Nephron progenitor cell (in vitro differentiated cells): ENCODE measurements at regions not wholly inside any gene's neighbourhood (a gene's known extent, or its start where the extent isn't known, plus 50 kb on each side); places are given as distances from the start of the nearest gene placed in this dataset.

ENCODE experiments used
- DNase-seq: peaks from one replicate; pipeline ENCODE4 v3.0.0; 2021
- H3K27ac Mint-ChIP-seq: 2 replicates; pipeline ENCODE4 v1.8.0; 2021; ENCODE audit warnings: mild to moderate bottlenecking, moderate library complexity, mixed read lengths
- H3K27me3 Mint-ChIP-seq: 2 replicates; pipeline ENCODE4 v1.8.0; 2021; ENCODE audit warnings: mild to moderate bottlenecking, low read depth, mixed read lengths; ENCODE audit not compliant: poor library complexity
- H3K36me3 Mint-ChIP-seq: 2 replicates; pipeline ENCODE4 v1.8.0; 2021; ENCODE audit warnings: low read depth, mixed read lengths
- H3K4me1 Mint-ChIP-seq: 2 replicates; pipeline ENCODE4 v1.8.0; 2021; ENCODE audit warnings: mixed read lengths
- H3K4me3 Mint-ChIP-seq: 2 replicates; pipeline ENCODE4 v1.8.0; 2021; ENCODE audit warnings: mild to moderate bottlenecking, moderate library complexity, mixed read lengths
- H3K9me3 Mint-ChIP-seq: 2 replicates; pipeline ENCODE4 v1.8.0; 2021; ENCODE audit warnings: mild to moderate bottlenecking, moderate library complexity, mixed read lengths
- TF ChIP-seq, protein P1 (sequence below): fragments of 200-600 bp; sonication (generic); IDR thresholded peaks from 2 replicates; pipeline ENCODE4 v1.5.0; 2021; ENCODE audit warnings: antibody characterized with exemption

DNA sequence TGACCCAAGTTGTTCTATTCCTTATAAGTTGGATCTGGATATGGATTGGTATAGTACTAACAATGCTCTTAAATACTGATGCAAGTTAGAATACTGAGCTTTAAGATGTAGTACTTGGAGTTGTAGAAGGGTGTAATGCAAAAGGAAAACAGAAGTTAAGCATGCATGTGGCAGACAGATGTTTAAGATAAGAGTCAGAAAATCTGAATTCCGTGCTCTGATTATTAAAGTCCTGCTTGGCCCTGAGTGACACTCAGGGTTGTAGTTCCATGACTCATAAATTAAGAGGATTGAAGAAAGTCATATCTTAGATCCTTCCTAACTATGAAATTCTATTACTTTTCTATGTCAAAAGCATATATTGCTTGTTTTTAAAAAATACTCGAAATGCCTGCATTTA, 250.6 kb downstream of the RPRM start:
- Mint-ChIP-seq H3K36me3 (no peaks in the 10 kb centered on the region), H3K27ac (no peak overlapping the region)
- TF ChIP-seq, protein P1, sequence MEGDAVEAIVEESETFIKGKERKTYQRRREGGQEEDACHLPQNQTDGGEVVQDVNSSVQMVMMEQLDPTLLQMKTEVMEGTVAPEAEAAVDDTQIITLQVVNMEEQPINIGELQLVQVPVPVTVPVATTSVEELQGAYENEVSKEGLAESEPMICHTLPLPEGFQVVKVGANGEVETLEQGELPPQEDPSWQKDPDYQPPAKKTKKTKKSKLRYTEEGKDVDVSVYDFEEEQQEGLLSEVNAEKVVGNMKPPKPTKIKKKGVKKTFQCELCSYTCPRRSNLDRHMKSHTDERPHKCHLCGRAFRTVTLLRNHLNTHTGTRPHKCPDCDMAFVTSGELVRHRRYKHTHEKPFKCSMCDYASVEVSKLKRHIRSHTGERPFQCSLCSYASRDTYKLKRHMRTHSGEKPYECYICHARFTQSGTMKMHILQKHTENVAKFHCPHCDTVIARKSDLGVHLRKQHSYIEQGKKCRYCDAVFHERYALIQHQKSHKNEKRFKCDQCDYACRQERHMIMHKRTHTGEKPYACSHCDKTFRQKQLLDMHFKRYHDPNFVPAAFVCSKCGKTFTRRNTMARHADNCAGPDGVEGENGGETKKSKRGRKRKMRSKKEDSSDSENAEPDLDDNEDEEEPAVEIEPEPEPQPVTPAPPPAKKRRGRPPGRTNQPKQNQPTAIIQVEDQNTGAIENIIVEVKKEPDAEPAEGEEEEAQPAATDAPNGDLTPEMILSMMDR, result no peak

DNA sequence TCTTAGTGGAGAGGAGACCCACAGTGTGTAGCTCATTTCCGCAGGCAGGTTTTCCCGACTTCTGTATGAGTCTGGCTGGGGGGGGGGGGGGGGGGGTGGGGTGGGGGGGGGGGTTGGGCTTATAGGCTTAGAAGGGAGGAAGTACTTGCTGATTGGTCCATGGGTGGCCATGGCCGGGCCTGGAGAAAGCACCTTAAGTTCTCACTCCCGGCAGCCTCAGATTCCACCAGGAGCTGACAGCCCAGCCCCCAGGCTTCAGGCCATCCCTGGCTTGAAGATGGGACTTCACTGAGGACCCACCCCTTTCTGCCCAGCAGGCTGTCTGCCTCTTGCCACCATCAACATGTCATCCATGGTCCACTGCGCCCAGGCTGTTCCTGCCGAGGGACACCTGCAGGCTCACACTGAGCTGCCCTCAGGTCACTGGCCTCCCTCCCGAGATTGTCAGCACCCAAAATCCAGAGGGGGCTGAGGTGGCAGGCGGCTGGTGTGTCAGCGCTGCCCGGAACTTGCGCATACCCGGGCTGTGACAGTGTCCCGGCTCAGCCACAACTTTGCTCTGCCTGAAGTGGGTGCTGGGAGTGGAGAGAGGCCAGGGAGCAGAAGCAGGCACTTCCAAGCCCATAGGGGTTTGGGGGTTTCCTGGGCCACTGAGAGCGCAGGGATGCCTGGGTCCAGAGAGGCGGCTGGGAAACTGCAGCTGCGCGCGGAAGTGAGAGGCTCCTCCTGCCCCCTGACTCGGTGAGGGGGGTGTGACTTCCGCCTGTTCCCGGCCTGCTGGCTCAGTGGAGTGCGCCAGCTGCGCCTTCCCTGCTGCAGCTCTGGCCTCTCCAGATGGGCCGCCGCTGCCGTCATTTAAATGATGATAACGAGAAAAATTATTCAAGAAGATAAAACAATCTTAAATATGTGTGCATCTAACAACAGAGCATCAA, 256.1 kb downstream of the RPRM start:
- H3K9me3 Mint-ChIP-seq, result peaks cover 10% of the 10 kb centered on the region
- peaks cover 1% of the 10 kb centered on the region for H3K27me3 Mint-ChIP-seq
- no peak overlapping the region for H3K27ac Mint-ChIP-seq
- DNase-seq, result no peak
- H3K4me3 Mint-ChIP-seq, result no peak overlapping the region
- TF ChIP-seq, protein P1, result no peak
- H3K36me3 Mint-ChIP-seq, result no peaks in the 10 kb centered on the region
- H3K4me1 Mint-ChIP-seq, result no peaks in the 10 kb centered on the region

More for the DNA sequence above, 250.6 kb downstream of the RPRM start:
- H3K4me3 Mint-ChIP-seq, result no peak overlapping the region
- no peak for DNase-seq
- H3K4me1 Mint-ChIP-seq, result no peaks in the 10 kb centered on the region
- H3K27me3 Mint-ChIP-seq, result no peaks in the 10 kb centered on the region
- H3K9me3 Mint-ChIP-seq, result peaks cover 10% of the 10 kb centered on the region

DNA sequence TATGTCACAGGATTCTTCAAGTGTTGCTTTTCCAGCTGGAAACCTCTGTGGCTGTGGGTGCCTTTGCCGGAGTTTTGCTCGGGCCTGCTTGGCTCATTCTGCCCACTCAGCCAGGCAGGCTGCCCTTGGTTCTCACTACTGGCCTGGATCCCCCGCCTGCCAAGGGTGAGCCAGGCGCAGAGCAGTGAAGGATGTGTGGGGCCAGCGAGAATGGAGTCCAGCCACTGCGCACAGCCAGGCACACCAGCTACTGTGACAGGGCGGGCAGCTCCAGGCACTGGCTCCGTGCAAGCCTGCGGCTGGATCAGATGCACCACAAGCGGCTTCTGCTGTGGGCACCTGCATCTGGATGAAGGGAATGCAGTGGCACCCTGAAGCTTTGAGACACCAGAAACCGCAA, 257.1 kb downstream of the RPRM start:
- TF ChIP-seq, protein P1, result no peak
- Mint-ChIP-seq H3K9me3 (peaks cover 10% of the 10 kb centered on the region), H3K4me1 (no peaks in the 10 kb centered on the region), H3K27me3 (peaks cover 7% of the 10 kb centered on the region), H3K4me3 (no peak overlapping the region), H3K36me3 (no peaks in the 10 kb centered on the region), H3K27ac (no peak overlapping the region)
- no peak for DNase-seq

DNA sequence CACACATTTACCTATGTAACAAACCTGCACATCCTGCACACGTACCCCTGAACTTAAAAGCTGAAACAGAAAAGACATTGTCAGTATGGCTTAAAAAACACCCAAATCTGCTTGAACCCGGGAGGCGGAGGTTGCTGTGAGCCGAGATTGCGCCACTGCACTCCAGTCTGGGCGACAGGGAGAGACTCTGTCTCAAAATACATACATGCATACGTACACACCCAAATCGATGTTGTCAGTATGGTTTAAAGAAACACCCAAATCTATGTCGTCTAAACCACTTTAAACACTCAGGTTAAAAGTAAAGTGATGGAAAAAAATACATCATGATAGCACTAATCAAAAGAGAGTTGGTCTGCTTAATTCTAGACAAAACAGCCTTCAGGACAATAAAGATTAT, 257.5 kb downstream of the RPRM start:
- Mint-ChIP-seq H3K4me1 (no peaks in the 10 kb centered on the region), H3K36me3 (no peaks in the 10 kb centered on the region), H3K9me3 (peaks cover 10% of the 10 kb centered on the region), H3K27ac (no peak overlapping the region), H3K4me3 (no peak overlapping the region), H3K27me3 (peaks cover 7% of the 10 kb centered on the region)
- TF ChIP-seq, protein P1, result no peak
- no peak for DNase-seq

DNA sequence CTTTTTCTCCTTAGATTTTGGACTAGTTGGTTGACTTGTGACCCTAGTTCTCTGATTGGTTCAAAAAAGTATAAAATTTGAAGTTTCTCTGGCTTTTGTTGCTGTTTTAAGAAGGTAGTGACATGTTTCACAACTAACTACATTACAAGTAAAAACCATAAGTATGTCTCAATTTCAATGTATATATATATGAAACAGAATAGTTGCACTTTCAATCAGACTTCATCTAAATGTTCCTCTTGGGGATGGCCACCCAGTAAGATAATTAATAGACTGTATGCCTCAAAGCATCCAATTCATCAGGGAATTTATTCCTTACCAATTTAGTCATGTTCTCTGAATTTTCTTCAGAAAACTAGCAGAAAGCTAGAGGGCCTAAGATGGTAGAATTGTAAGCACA, 259.7 kb downstream of the RPRM start:
- Mint-ChIP-seq H3K27me3 (peaks cover 7% of the 10 kb centered on the region), H3K36me3 (no peaks in the 10 kb centered on the region), H3K4me1 (no peaks in the 10 kb centered on the region), H3K9me3 (no peaks in the 10 kb centered on the region), H3K27ac (no peak overlapping the region), H3K4me3 (no peak overlapping the region)
- DNase-seq, result no peak
- TF ChIP-seq, protein P1, result no peak

DNA sequence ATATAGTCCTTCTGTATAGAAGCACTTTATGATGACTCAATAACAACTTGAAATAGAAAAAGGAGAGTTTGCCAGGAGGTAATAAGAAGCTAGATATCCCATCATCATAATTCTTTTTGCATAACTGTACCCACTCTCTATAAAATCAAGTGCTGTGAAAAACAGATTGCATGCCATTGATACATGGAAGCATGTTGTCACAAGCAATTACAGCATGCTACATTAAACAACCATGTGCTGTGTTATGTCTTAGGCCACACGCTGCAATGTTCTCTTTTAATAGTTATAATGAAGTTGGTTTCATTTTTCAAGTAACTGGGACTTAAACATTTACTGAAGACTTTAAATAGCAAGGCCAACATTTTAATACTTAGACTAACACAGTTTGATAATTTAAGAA, 264.2 kb downstream of the RPRM start:
- H3K4me1 Mint-ChIP-seq, result no peaks in the 10 kb centered on the region

More for the DNA sequence above, 264.2 kb downstream of the RPRM start:
- no peaks in the 10 kb centered on the region for H3K36me3 Mint-ChIP-seq
- no peak overlapping the region for H3K27ac Mint-ChIP-seq
- no peak overlapping the region for H3K4me3 Mint-ChIP-seq
- peaks cover 7% of the 10 kb centered on the region for H3K27me3 Mint-ChIP-seq
- TF ChIP-seq, protein P1, result no peak
- no peak for DNase-seq
- H3K9me3 Mint-ChIP-seq, result no peaks in the 10 kb centered on the region
